Pancreas (tissue), 10 donors: ENCODE measurements at regions not wholly inside any gene's neighbourhood (a gene's known extent, or its start where the extent isn't known, plus 50 kb on each side); places are given as distances from the start of the nearest gene placed in this dataset.
A peak's percentile ranks its signal among the peaks of the same experiment; 100 is the strongest.

Source experiments
- ATAC-seq, 4 donors: fragments of 200-7000 bp; cut with Tn5 transposase; one replicate each; pipeline versions ENCODE4 v1.8.0 to v1.9.1; 2020; ENCODE audit warnings: mild to moderate bottlenecking in 4 of 4, moderate library complexity in 4 of 4
- DNase-seq, 6 donors: peaks; one replicate each; pipeline ENCODE4 v3.0.0-alpha.2; 2020
- FAIRE-seq: peaks from 2 replicates; lab custom pipeline; 2012; peaks lifted over from hg19 to GRCh38; lab: Jason Lieb, UNC
- H3K27ac ChIP-seq, 4 donors: fragments of 200-600 bp; sonication (generic); 1 replicate in 3 of 4; 2 replicates in 1 of 4; pipeline versions ENCODE4 v1.5.0 to v1.8.0; 2020
- H3K27me3 ChIP-seq, 4 donors: fragments of 200-600 bp; one replicate each; pipeline ENCODE4 v1.8.0; 2021
- H3K36me3 ChIP-seq, 3 donors: fragments of 200-600 bp; sonication (generic) in 1 of 3; one replicate each; pipeline versions ENCODE4 v1.5.0 to v1.8.0; 2020 to 2021
- H3K4me1 ChIP-seq, 3 donors: fragments of 200-600 bp; one replicate each; pipeline ENCODE4 v1.8.0; 2021
- H3K4me3 ChIP-seq, 4 donors: fragments of 200-600 bp; sonication (generic) in 2 of 4; one replicate each; pipeline versions ENCODE4 v1.5.0 to v1.8.0; 2020 to 2021
- H3K9me3 ChIP-seq, 4 donors: fragments of 200-600 bp; one replicate each; pipeline ENCODE4 v1.8.0; 2021
- whole genome bisulfite sequencing, 2 donors: extraction: QIAGEN DNeasy Blood & Tissue Kit; methylation state at CpG; one replicate each; pipeline ENCODE4 v1.1.7; 2013; 5-methylcytosine and 5-hydroxymethylcytosine counted together
- intact Hi-C, 3 donors: fragments of 100-400 bp; cut with DNase I; formaldehyde crosslinking; loops; one replicate each; pipeline versions ENCODE4 v1.11.1 to v1.14.2; 2022
- TF ChIP-seq, protein P1 (sequence below), 4 donors: fragments of 200-600 bp; sonication (generic) in 3 of 4; IDR thresholded peaks; one replicate each; pipeline versions ENCODE4 v1.5.0 to v1.8.0; 2021; ENCODE audit warnings: antibody characterized with exemption in 4 of 4
- donor health status: healthy with polysubstance abuse.
- donor health status: DM: no; HTN: no; CAD: no; lungs with moderate emphysema.
- donor health status: DM: no; HTN: no; CAD: no.
- donor health status: control.
- donor health status: control.
- donor health status: Bipolar disorder and iron deficiency.
- donor health status: DM: yes; HTN: yes; CAD: no.
- donor health status: DM: no; HTN: no; CAD: no.
- donor health status: DM: no; HTN: no; CAD: no.
- donor health status: DM: yes; HTN: yes; CAD: no.

DNA sequence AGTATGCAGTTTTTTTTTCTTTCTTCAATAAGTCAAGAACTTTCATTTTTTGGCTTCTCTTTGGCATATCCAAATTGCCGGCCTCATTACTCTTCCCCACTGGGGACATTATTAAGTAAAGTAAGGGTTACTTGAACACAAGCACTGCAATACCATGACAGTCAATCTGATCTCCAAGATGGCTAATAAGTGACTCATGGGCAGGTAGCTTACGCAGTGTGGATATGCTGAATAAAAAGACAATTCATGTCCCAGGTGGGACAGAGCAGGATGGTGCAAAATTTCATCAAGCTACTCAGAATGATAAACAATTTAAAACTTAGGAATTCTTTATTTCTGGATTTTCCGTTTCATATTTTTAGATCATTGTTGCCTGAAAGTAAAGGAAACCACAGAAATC, 671.8 kb downstream of the ACTL7B start:
- FAIRE-seq (no peak), ATAC-seq (no peak), DNase-seq (no peak)
- 85 to 92% methylated on average over 3 of the region's 3 CpGs for WGBS, 2 donors
- Histone ChIP-seq H3K27me3 (no peaks in the 10 kb centered on the region), H3K4me3 (no peak overlapping the region), H3K27ac (no peak overlapping the region), H3K9me3 (no peaks in the 10 kb centered on the region), H3K36me3 (no peaks in the 10 kb centered on the region), H3K4me1 (no peaks in the 10 kb centered on the region)
- TF ChIP-seq, protein P1, sequence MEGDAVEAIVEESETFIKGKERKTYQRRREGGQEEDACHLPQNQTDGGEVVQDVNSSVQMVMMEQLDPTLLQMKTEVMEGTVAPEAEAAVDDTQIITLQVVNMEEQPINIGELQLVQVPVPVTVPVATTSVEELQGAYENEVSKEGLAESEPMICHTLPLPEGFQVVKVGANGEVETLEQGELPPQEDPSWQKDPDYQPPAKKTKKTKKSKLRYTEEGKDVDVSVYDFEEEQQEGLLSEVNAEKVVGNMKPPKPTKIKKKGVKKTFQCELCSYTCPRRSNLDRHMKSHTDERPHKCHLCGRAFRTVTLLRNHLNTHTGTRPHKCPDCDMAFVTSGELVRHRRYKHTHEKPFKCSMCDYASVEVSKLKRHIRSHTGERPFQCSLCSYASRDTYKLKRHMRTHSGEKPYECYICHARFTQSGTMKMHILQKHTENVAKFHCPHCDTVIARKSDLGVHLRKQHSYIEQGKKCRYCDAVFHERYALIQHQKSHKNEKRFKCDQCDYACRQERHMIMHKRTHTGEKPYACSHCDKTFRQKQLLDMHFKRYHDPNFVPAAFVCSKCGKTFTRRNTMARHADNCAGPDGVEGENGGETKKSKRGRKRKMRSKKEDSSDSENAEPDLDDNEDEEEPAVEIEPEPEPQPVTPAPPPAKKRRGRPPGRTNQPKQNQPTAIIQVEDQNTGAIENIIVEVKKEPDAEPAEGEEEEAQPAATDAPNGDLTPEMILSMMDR (IDR thresholded peaks at IDR 0.05): no peak
- intact Hi-C loops: no loop called here

DNA sequence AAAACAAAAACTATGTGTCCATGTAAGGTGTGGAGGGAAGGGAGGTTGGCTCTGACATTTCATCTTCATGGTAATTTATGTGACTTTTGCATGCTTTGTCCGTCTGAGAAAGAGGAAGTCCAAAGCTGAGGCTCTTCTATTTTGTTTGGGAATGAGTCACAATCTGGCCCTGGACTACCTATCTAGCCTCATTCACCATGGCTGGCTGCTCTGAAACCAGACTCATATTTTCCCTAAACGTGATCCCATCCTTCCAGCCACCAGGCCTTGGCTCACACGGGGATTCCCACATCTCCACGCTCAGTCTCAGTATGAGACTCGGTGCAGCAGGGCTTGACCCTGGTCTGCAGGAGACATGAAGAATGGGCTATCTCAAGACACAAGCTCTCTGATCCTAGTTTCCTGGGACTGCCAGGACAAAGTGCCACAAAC, 672.8 kb downstream of the ACTL7B start:
- peak in 1 of 4 donors; percentile 25 for ATAC-seq
- H3K9me3 ChIP-seq: no peaks in the 10 kb centered on the region
- H3K4me1 ChIP-seq: no peaks in the 10 kb centered on the region
- H3K4me3 ChIP-seq: no peak overlapping the region
- WGBS, 2 donors: 77 to 80% methylated on average over 5 of the region's 5 CpGs
- H3K27ac ChIP-seq: no peak overlapping the region
- FAIRE-seq: no peak
- TF ChIP-seq, protein P1 (IDR thresholded peaks at IDR 0.05): no peak
- no peaks in the 10 kb centered on the region for H3K27me3 ChIP-seq
- intact Hi-C loops: no loop called here
- no peaks in the 10 kb centered on the region for H3K36me3 ChIP-seq
- no peak for DNase-seq

DNA sequence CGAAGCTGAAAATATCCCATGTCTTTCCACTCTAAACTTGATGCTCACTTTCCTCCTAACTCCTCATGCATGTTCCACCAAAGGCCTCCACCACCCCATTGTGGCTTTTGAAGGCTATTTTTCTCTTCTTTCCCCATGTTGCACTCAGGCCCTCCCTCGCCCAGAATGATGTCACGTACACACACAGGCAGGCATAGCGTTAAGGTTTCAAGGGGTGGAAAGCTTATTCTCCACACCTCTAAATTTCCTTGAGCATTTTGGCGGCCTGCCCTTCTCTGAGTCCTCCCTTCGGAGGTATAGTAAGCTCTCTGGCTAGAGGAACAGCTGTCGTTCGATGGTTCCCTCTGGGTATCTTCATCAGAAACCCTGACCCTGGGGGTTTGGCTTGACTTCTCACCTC, 673.5 kb downstream of the ACTL7B start:
- TF ChIP-seq, protein P1 (IDR thresholded peaks at IDR 0.05): no peak
- 89 to 93% methylated on average over 8 of the region's 8 CpGs for WGBS, 2 donors
- ATAC-seq: no peak
- Histone ChIP-seq H3K27ac (no peak overlapping the region), H3K9me3 (no peaks in the 10 kb centered on the region), H3K27me3 (no peaks in the 10 kb centered on the region), H3K4me3 (no peak overlapping the region), H3K4me1 (no peaks in the 10 kb centered on the region), H3K36me3 (no peaks in the 10 kb centered on the region)
- no peak for FAIRE-seq
- intact Hi-C loops: no loop called here
- no peak for DNase-seq

DNA sequence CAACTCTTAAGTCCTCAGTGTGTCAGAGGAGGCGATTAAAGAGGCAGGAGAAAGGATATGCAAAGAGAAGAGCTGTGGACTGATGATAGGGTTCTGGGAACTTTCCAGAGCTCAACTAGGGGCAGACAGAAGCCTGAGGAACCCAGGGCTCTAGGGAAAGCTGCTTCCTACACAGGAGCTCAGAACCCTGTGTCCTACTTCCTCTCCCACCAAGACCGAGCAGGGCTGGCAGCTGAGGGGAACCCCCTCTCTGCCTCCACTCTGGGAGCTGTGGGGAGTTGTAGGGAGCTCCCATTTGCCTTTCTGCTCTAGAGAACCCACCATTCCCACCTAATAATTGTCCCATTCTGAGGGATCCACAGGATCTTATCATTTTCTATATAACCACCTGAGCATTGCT, 674.3 kb downstream of the ACTL7B start:
- ATAC-seq: no peak
- H3K4me1 ChIP-seq: no peaks in the 10 kb centered on the region
- no peak for FAIRE-seq
- intact Hi-C loops: no loop called here
- DNase-seq: no peak
- 87 to 88% methylated on average over 2 of the region's 2 CpGs for WGBS, 2 donors
- H3K36me3 ChIP-seq: no peaks in the 10 kb centered on the region
- no peaks in the 10 kb centered on the region for H3K27me3 ChIP-seq
- TF ChIP-seq, protein P1 (IDR thresholded peaks at IDR 0.05): no peak
- no peaks in the 10 kb centered on the region for H3K9me3 ChIP-seq
- no peak overlapping the region for H3K27ac ChIP-seq
- H3K4me3 ChIP-seq: no peak overlapping the region

DNA sequence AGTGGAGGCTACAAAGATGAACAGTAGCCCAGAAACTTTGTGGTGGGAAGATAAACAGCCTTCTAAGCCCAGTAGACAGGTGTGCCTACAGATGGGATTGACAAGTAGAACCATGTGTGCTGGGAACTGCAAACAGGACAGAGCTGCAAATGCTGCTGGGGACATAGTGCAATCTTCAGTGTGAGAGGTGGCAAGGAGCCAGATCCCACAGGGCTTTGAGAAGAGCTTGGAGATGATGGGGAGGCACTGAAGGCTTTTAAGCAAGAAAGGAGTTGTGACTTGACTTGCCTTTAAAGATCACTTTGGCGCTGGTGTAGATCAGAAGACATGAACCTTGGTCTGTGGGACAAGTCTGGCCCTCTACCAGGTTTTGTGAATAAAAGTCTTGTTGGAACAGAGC, 675.2 kb downstream of the ACTL7B start:
- 83 to 88% methylated on average over 1 of the region's 1 CpG for WGBS, 2 donors
- FAIRE-seq: no peak
- Histone ChIP-seq H3K4me1 (no peaks in the 10 kb centered on the region), H3K36me3 (no peaks in the 10 kb centered on the region), H3K9me3 (no peaks in the 10 kb centered on the region), H3K27me3 (no peaks in the 10 kb centered on the region), H3K4me3 (no peak overlapping the region), H3K27ac (no peak overlapping the region)
- intact Hi-C loops: no loop called here
- no peak for DNase-seq
- TF ChIP-seq, protein P1 (IDR thresholded peaks at IDR 0.05): no peak
- ATAC-seq: no peak
